SK-N-SH (cell line): ENCODE measurements at regions not wholly inside any gene's neighbourhood (a gene's known extent, or its start where the extent isn't known, plus 50 kb on each side); places are given as distances from the start of the nearest gene placed in this dataset.

Source experiments
- JUND ChIP-seq: IDR thresholded peaks from 2 replicates; pipeline ENCODE4 v1.4.0; 2012
- POLR2AphosphoS5 ChIP-seq: IDR thresholded peaks from 2 replicates; pipeline ENCODE4 v1.6.1; 2012; ENCODE audit warnings: low read depth, low read length
- RXRA ChIP-seq: IDR thresholded peaks from 2 replicates; pipeline ENCODE4 v1.4.0; 2012; ENCODE audit warnings: low read depth, mild to moderate bottlenecking, borderline replicate concordance
- TAF1 ChIP-seq: IDR thresholded peaks from 2 replicates; pipeline ENCODE4 v1.6.1; 2012; ENCODE audit warnings: low read depth, mild to moderate bottlenecking, low read length, moderate library complexity, borderline replicate concordance
- TCF12 ChIP-seq: IDR thresholded peaks from 2 replicates; pipeline ENCODE4 v1.4.0; 2012
- TEAD4 ChIP-seq: IDR thresholded peaks from 2 replicates; pipeline ENCODE4 v1.4.0; 2012; ENCODE audit warnings: mild to moderate bottlenecking, borderline replicate concordance; ENCODE audit not compliant: insufficient read depth
- TF ChIP-seq, protein P1 (sequence below): fragments of 150-350 bp; IDR thresholded peaks from 2 replicates; pipeline ENCODE4 v1.6.1; 2016; ENCODE audit warnings: mild to moderate bottlenecking, low read depth, low read length
- TF ChIP-seq, protein P2 (sequence below): IDR thresholded peaks from 2 replicates; pipeline ENCODE4 v1.4.0; 2012; ENCODE audit warnings: low read depth, borderline replicate concordance
- TF ChIP-seq, protein P3 (sequence below): fragments of 200-600 bp; sonication (generic); IDR thresholded peaks from 2 replicates; pipeline ENCODE4 v1.6.1; 2017; ENCODE audit warnings: antibody characterized with exemption, mild to moderate bottlenecking, moderate library complexity
- TF ChIP-seq, protein P4 (sequence below): IDR thresholded peaks from 2 replicates; pipeline ENCODE4 v1.4.0; 2012; ENCODE audit warnings: low read depth
- TF ChIP-seq, protein P5 (sequence below): IDR thresholded peaks from 2 replicates; pipeline ENCODE4 v1.6.1; 2012; ENCODE audit warnings: mild to moderate bottlenecking, low read depth, low read length, moderate library complexity

DNA sequence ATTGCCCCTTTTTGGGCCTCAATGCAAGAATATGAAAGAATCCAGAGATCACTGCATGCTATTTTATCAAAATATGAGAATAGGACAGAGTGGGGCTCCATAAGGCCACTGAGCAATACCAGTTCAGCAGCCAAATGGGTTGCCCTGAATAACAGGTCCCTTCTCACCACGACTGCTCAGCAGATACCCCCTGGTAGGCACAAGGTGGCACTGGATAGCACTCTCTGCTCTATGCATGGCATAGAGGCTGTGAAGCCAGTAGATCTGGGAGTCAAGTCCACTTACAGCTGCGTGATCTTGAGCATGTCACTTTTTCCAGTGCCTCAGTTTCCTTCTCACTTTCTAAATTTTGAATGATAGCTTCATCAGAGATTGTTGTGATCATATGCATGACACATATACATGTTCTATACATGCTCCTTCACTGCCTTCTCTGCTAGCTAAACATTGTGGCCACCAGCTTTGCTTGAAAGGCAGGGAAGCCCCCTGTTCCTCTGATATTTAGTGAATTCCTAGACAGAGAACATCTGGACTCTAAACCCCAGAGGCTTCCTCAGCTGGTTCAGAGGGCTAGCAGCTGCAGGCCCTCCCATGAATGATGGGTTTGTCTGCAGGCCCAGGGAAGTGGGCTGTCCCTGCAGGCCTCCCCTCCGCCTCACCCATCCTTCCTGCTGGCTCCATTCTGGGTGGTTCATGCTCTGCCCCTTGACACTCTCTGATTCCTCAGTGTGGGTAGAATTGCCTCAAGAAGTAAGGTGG, 84.9 kb upstream of the ASIC2 start:
- TF ChIP-seq POLR2AphosphoS5 (no peak), RXRA (no peak), TCF12 (no peak), TEAD4 (no peak), JUND (no peak), TAF1 (no peak)
- TF ChIP-seq, protein P1, sequence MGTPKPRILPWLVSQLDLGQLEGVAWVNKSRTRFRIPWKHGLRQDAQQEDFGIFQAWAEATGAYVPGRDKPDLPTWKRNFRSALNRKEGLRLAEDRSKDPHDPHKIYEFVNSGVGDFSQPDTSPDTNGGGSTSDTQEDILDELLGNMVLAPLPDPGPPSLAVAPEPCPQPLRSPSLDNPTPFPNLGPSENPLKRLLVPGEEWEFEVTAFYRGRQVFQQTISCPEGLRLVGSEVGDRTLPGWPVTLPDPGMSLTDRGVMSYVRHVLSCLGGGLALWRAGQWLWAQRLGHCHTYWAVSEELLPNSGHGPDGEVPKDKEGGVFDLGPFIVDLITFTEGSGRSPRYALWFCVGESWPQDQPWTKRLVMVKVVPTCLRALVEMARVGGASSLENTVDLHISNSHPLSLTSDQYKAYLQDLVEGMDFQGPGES = no peak
- TF ChIP-seq, protein P2, sequence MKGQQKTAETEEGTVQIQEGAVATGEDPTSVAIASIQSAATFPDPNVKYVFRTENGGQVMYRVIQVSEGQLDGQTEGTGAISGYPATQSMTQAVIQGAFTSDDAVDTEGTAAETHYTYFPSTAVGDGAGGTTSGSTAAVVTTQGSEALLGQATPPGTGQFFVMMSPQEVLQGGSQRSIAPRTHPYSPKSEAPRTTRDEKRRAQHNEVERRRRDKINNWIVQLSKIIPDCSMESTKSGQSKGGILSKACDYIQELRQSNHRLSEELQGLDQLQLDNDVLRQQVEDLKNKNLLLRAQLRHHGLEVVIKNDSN = no peak
- TF ChIP-seq, protein P3, sequence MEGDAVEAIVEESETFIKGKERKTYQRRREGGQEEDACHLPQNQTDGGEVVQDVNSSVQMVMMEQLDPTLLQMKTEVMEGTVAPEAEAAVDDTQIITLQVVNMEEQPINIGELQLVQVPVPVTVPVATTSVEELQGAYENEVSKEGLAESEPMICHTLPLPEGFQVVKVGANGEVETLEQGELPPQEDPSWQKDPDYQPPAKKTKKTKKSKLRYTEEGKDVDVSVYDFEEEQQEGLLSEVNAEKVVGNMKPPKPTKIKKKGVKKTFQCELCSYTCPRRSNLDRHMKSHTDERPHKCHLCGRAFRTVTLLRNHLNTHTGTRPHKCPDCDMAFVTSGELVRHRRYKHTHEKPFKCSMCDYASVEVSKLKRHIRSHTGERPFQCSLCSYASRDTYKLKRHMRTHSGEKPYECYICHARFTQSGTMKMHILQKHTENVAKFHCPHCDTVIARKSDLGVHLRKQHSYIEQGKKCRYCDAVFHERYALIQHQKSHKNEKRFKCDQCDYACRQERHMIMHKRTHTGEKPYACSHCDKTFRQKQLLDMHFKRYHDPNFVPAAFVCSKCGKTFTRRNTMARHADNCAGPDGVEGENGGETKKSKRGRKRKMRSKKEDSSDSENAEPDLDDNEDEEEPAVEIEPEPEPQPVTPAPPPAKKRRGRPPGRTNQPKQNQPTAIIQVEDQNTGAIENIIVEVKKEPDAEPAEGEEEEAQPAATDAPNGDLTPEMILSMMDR = no peak
- TF ChIP-seq, protein P4, sequence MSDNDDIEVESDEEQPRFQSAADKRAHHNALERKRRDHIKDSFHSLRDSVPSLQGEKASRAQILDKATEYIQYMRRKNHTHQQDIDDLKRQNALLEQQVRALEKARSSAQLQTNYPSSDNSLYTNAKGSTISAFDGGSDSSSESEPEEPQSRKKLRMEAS = no peak
- TF ChIP-seq, protein P5, sequence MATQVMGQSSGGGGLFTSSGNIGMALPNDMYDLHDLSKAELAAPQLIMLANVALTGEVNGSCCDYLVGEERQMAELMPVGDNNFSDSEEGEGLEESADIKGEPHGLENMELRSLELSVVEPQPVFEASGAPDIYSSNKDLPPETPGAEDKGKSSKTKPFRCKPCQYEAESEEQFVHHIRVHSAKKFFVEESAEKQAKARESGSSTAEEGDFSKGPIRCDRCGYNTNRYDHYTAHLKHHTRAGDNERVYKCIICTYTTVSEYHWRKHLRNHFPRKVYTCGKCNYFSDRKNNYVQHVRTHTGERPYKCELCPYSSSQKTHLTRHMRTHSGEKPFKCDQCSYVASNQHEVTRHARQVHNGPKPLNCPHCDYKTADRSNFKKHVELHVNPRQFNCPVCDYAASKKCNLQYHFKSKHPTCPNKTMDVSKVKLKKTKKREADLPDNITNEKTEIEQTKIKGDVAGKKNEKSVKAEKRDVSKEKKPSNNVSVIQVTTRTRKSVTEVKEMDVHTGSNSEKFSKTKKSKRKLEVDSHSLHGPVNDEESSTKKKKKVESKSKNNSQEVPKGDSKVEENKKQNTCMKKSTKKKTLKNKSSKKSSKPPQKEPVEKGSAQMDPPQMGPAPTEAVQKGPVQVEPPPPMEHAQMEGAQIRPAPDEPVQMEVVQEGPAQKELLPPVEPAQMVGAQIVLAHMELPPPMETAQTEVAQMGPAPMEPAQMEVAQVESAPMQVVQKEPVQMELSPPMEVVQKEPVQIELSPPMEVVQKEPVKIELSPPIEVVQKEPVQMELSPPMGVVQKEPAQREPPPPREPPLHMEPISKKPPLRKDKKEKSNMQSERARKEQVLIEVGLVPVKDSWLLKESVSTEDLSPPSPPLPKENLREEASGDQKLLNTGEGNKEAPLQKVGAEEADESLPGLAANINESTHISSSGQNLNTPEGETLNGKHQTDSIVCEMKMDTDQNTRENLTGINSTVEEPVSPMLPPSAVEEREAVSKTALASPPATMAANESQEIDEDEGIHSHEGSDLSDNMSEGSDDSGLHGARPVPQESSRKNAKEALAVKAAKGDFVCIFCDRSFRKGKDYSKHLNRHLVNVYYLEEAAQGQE = no peak
